ENCODE measurements at regions not wholly inside any gene's neighbourhood (a gene's known extent, or its start where the extent isn't known, plus 50 kb on each side); places are given as distances from the start of the nearest gene placed in this dataset.

GRCh38 chr4:137106733-137107132, 425.6 kb downstream of the PCDH18 start:
- Histone ChIP-seq H3K4me1 (no peaks in the 10 kb centered on the region), H3K36me3 (no peaks in the 10 kb centered on the region), H3K4me3 (no peak overlapping the region), H3K27ac (no peak overlapping the region), H3K27me3 (no peaks in the 10 kb centered on the region), H3K9me3 (no peaks in the 10 kb centered on the region)
- no peak for DNase-seq
- no peak for TF ChIP-seq POLR2A (IDR thresholded peaks at IDR 0.05)
- TF ChIP-seq, protein P1, sequence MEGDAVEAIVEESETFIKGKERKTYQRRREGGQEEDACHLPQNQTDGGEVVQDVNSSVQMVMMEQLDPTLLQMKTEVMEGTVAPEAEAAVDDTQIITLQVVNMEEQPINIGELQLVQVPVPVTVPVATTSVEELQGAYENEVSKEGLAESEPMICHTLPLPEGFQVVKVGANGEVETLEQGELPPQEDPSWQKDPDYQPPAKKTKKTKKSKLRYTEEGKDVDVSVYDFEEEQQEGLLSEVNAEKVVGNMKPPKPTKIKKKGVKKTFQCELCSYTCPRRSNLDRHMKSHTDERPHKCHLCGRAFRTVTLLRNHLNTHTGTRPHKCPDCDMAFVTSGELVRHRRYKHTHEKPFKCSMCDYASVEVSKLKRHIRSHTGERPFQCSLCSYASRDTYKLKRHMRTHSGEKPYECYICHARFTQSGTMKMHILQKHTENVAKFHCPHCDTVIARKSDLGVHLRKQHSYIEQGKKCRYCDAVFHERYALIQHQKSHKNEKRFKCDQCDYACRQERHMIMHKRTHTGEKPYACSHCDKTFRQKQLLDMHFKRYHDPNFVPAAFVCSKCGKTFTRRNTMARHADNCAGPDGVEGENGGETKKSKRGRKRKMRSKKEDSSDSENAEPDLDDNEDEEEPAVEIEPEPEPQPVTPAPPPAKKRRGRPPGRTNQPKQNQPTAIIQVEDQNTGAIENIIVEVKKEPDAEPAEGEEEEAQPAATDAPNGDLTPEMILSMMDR (IDR thresholded peaks at IDR 0.05), result no peak
- intact Hi-C loops (cut with DNase I; ENCODE audit: low total_unique reads), result no loop called here

- DNase-seq, result no peak
- H3K9me3 ChIP-seq, result no peaks in the 10 kb centered on the region
- TF ChIP-seq, protein P1 (IDR thresholded peaks at IDR 0.05), result no peak
- TF ChIP-seq POLR2A (IDR thresholded peaks at IDR 0.05), result no peak
- H3K27me3 ChIP-seq, result no peaks in the 10 kb centered on the region
- H3K36me3 ChIP-seq, result no peaks in the 10 kb centered on the region
- no peak overlapping the region for H3K27ac ChIP-seq
- no peaks in the 10 kb centered on the region for H3K4me1 ChIP-seq
- no peak overlapping the region for H3K4me3 ChIP-seq
- intact Hi-C loops (cut with DNase I; ENCODE audit: low total_unique reads), result no loop called here
Measured at GRCh38 chr4:137106287-137106686, 426.0 kb downstream of the PCDH18 start.

- no peak for DNase-seq
- TF ChIP-seq POLR2A (IDR thresholded peaks at IDR 0.05), result no peak
- TF ChIP-seq, protein P1 (IDR thresholded peaks at IDR 0.05), result no peak
- H3K9me3 ChIP-seq, result no peaks in the 10 kb centered on the region
- no peak overlapping the region for H3K27ac ChIP-seq
- H3K4me1 ChIP-seq, result no peaks in the 10 kb centered on the region
- H3K36me3 ChIP-seq, result no peaks in the 10 kb centered on the region
- intact Hi-C loops (cut with DNase I; ENCODE audit: low total_unique reads), result no loop called here
- H3K4me3 ChIP-seq, result no peak overlapping the region
- peaks cover 0 to 4% of the 10 kb centered on the region in 2 donors for H3K27me3 ChIP-seq
Measured at GRCh38 chr4:137090951-137091350, 441.3 kb downstream of the PCDH18 start.

- Histone ChIP-seq H3K27me3 (no peaks in the 10 kb centered on the region), H3K4me3 (no peak overlapping the region), H3K27ac (no peak overlapping the region), H3K4me1 (no peaks in the 10 kb centered on the region), H3K9me3 (no peaks in the 10 kb centered on the region), H3K36me3 (peaks cover 0 to 2% of the 10 kb centered on the region in 2 donors)
- TF ChIP-seq POLR2A (IDR thresholded peaks at IDR 0.05), result no peak
- TF ChIP-seq, protein P1 (IDR thresholded peaks at IDR 0.05), result no peak
- no peak for DNase-seq
- intact Hi-C loops (cut with DNase I; ENCODE audit: low total_unique reads), result no loop called here
Measured at GRCh38 chr4:137083571-137084135, 448.6 kb downstream of the PCDH18 start.

DNA sequence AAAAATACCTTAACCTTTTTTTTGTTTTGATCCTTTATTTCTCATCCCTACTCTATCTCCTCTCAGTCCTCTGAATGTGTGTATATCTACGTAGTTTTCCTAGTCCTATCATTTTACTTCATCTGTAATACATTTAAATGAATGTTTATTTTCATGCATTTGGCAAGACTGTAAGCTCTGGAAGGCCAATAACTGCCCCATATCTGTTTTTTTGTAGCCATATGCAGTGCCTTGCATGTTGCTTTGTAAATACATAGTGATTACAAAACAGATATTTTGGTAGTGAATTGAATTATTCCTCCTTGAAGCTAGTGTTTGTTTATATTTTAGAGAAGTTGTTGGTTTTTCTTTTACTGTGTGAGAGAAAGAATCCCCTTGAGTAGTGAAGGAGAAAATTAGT, 450.2 kb downstream of the PCDH18 start:
- intact Hi-C loops (cut with DNase I; ENCODE audit: low total_unique reads), result no loop called here
- H3K27ac ChIP-seq, result no peak overlapping the region
- no peak overlapping the region for H3K4me3 ChIP-seq
- no peak for DNase-seq
- TF ChIP-seq, protein P1 (IDR thresholded peaks at IDR 0.05), result no peak
- TF ChIP-seq POLR2A (IDR thresholded peaks at IDR 0.05), result no peak
- H3K4me1 ChIP-seq, result no peaks in the 10 kb centered on the region
- H3K9me3 ChIP-seq, result no peaks in the 10 kb centered on the region
- H3K27me3 ChIP-seq, result no peaks in the 10 kb centered on the region
- H3K36me3 ChIP-seq, result peaks cover 0 to 2% of the 10 kb centered on the region in 2 donors
